T-helper 9 cell (primary cell): ENCODE measurements at regions not wholly inside any gene's neighbourhood (a gene's known extent, or its start where the extent isn't known, plus 50 kb on each side); places are given as distances from the start of the nearest gene placed in this dataset.

Experiments
- DNase-seq: peaks from one replicate; pipeline ENCODE4 v3.0.0-alpha.2; 2020

- no peak for DNase-seq
Observed at GRCh38 chr21:27462726-27463125, 495.8 kb upstream of the ADAMTS5 start.

GRCh38 chr21:27454234-27454633 lies 487.3 kb upstream of the ADAMTS5 start:
- no peak for DNase-seq

GRCh38 chr21:27451116-27451515 lies 484.2 kb upstream of the ADAMTS5 start:
- DNase-seq = no peak

GRCh38 chr21:27450216-27450615 lies 483.3 kb upstream of the ADAMTS5 start:
- no peak for DNase-seq

- no peak for DNase-seq
Observed at GRCh38 chr21:27448960-27449359, 482.1 kb upstream of the ADAMTS5 start.

- no peak for DNase-seq
Observed at GRCh38 chr21:27447843-27448242, 481.0 kb upstream of the ADAMTS5 start.

- no peak for DNase-seq
Observed at GRCh38 chr21:27429710-27430341, 462.9 kb upstream of the ADAMTS5 start.

GRCh38 chr21:27426196-27426595 lies 459.3 kb upstream of the ADAMTS5 start:
- no peak for DNase-seq

GRCh38 chr21:27425574-27425973 lies 458.7 kb upstream of the ADAMTS5 start:
- DNase-seq = no peak

- DNase-seq = no peak
Observed at GRCh38 chr21:27425172-27425571, 458.3 kb upstream of the ADAMTS5 start.

GRCh38 chr21:27424601-27425000 lies 457.7 kb upstream of the ADAMTS5 start:
- no peak for DNase-seq

GRCh38 chr21:27423906-27424595 lies 457.2 kb upstream of the ADAMTS5 start:
- DNase-seq = no peak

GRCh38 chr21:27423038-27423437 lies 456.1 kb upstream of the ADAMTS5 start:
- DNase-seq = no peak

GRCh38 chr21:27422435-27422834 lies 455.5 kb upstream of the ADAMTS5 start:
- no peak for DNase-seq

- no peak for DNase-seq
Observed at GRCh38 chr21:27421654-27422053, 454.8 kb upstream of the ADAMTS5 start.

GRCh38 chr21:27419153-27419552 lies 452.3 kb upstream of the ADAMTS5 start:
- DNase-seq = no peak

- DNase-seq = no peak
Observed at GRCh38 chr21:27418346-27418745, 451.5 kb upstream of the ADAMTS5 start.

GRCh38 chr21:27412530-27412929 lies 445.6 kb upstream of the ADAMTS5 start:
- no peak for DNase-seq

GRCh38 chr21:27408826-27409225 lies 441.9 kb upstream of the ADAMTS5 start:
- DNase-seq = no peak

GRCh38 chr21:27407271-27407670 lies 440.4 kb upstream of the ADAMTS5 start:
- DNase-seq = no peak

- no peak for DNase-seq
Observed at GRCh38 chr21:27406300-27407009, 439.6 kb upstream of the ADAMTS5 start.

- DNase-seq = no peak
Observed at GRCh38 chr21:27403011-27403410, 436.1 kb upstream of the ADAMTS5 start.

- DNase-seq = no peak
Observed at GRCh38 chr21:27400045-27400444, 433.2 kb upstream of the ADAMTS5 start.

- DNase-seq = no peak
Observed at GRCh38 chr21:27397578-27397977, 430.7 kb upstream of the ADAMTS5 start.
